CD4-positive, alpha-beta T cell treated with Interleukin-10 for 1 hour (primary cell): ENCODE measurements at regions not wholly inside any gene's neighbourhood (a gene's known extent, or its start where the extent isn't known, plus 50 kb on each side); places are given as distances from the start of the nearest gene placed in this dataset.
"Not testable (repeated sequence)": the region's sequence is repeated elsewhere in the genome, so short reads cannot be mapped to it uniquely, and the experiment has no call there.

Experiments
- DNase-seq: peaks from one replicate; pipeline ENCODE4 v3.0.0-alpha.2; 2020

GRCh38 chr11:13137844-13138301 is 128.8 kb downstream of the RASSF10 start:
- no peak for DNase-seq

- DNase-seq = not testable (repeated sequence)
Measured at GRCh38 chr11:13139085-13139484, 130.0 kb downstream of the RASSF10 start.

- no peak for DNase-seq
Measured at GRCh38 chr11:13140028-13140870, 131.1 kb downstream of the RASSF10 start.

- DNase-seq = no peak
Measured at GRCh38 chr11:13140873-13141655, 131.9 kb downstream of the RASSF10 start.

- DNase-seq = no peak
Measured at GRCh38 chr11:13141731-13142709, 132.9 kb downstream of the RASSF10 start.

GRCh38 chr11:13143486-13144297 is 133.9 kb upstream of the BMAL1 start:
- DNase-seq = no peak

- no peak for DNase-seq
Measured at GRCh38 chr11:13145461-13145860, 132.1 kb upstream of the BMAL1 start.

- DNase-seq = no peak
Measured at GRCh38 chr11:13149991-13150390, 127.6 kb upstream of the BMAL1 start.

GRCh38 chr11:13150487-13150886 is 127.1 kb upstream of the BMAL1 start:
- DNase-seq = no peak

GRCh38 chr11:13152264-13152663 is 125.3 kb upstream of the BMAL1 start:
- no peak for DNase-seq

- DNase-seq = no peak
Measured at GRCh38 chr11:13152736-13153541, 124.7 kb upstream of the BMAL1 start.

GRCh38 chr11:13154374-13154773 is 123.2 kb upstream of the BMAL1 start:
- not testable (repeated sequence) for DNase-seq

- DNase-seq = no peak
Measured at GRCh38 chr11:13160346-13160745, 117.2 kb upstream of the BMAL1 start.

GRCh38 chr11:13160806-13161205 is 116.8 kb upstream of the BMAL1 start:
- DNase-seq = no peak

- DNase-seq = no peak
Measured at GRCh38 chr11:13163158-13163557, 114.4 kb upstream of the BMAL1 start.

- DNase-seq = no peak
Measured at GRCh38 chr11:13166036-13166435, 111.6 kb upstream of the BMAL1 start.

GRCh38 chr11:13168271-13168670 is 109.3 kb upstream of the BMAL1 start:
- DNase-seq = no peak

GRCh38 chr11:13169709-13170108 is 107.9 kb upstream of the BMAL1 start:
- DNase-seq = no peak

GRCh38 chr11:13174090-13174489 is 103.5 kb upstream of the BMAL1 start:
- no peak for DNase-seq

GRCh38 chr11:13183094-13183825 is 94.3 kb upstream of the BMAL1 start:
- DNase-seq = peak; percentile 39
